ENCODE measurements at regions not wholly inside any gene's neighbourhood (a gene's known extent, or its start where the extent isn't known, plus 50 kb on each side); places are given as distances from the start of the nearest gene placed in this dataset.

- H3K27ac ChIP-seq: no peak overlapping the region
- no peak for ATAC-seq
- H3K4me1 ChIP-seq: no peaks in the 10 kb centered on the region
Measured at GRCh38 chr5:101271416-101271815, 368.3 kb upstream of the ST8SIA4 start.

DNA sequence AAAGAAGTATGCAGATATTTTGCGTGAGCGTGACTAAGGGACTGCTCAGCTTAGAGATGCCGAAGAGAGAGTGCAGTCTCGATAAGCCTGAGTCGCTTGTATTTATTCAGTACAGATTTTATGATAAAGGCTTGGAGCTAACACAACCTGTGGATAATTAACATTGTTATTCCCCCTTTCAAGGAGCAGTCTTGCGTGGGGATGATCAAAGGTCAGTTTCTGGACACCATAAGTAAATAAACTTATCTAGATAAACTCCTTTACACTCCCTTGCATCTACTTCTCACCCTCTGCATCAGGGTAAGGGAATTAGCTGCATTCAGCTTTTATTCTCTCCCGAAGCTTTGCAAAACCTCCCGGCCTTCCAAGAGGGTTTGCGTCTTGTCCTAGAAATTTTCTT, 357.8 kb upstream of the ST8SIA4 start:
- no peaks in the 10 kb centered on the region for H3K36me3 ChIP-seq
- ATAC-seq: no peak
- no peak overlapping the region for H3K4me3 ChIP-seq
- H3K27me3 ChIP-seq: no peaks in the 10 kb centered on the region
- no peaks in the 10 kb centered on the region for H3K9me3 ChIP-seq
- 73 to 74% methylated on average over 7 to 9 of the region's 9 CpGs for WGBS, 2 donors (ENCODE audit: low coverage in 1 of 2)
- TF ChIP-seq POLR2A (IDR thresholded peaks at IDR 0.05) (no peak), POLR2AphosphoS5 (IDR thresholded peaks at IDR 0.05) (no peak), EP300 (IDR thresholded peaks at IDR 0.05) (no peak), CTCF (IDR thresholded peaks at IDR 0.05) (no peak)
- no peak overlapping the region for H3K27ac ChIP-seq
- no peaks in the 10 kb centered on the region for H3K4me1 ChIP-seq

More at GRCh38 chr5:101271416-101271815, 368.3 kb upstream of the ST8SIA4 start:
- WGBS, 2 donors (ENCODE audit: low coverage in 1 of 2): 52 to 66% methylated on average over 2 of the region's 2 CpGs
- no peaks in the 10 kb centered on the region for H3K9me3 ChIP-seq
- no peaks in the 10 kb centered on the region for H3K36me3 ChIP-seq
- no peaks in the 10 kb centered on the region for H3K27me3 ChIP-seq
- H3K4me3 ChIP-seq: no peak overlapping the region
- no peak for TF ChIP-seq POLR2AphosphoS5 (IDR thresholded peaks at IDR 0.05)
- no peak for TF ChIP-seq CTCF (IDR thresholded peaks at IDR 0.05)
- no peak for TF ChIP-seq EP300 (IDR thresholded peaks at IDR 0.05)
- TF ChIP-seq POLR2A (IDR thresholded peaks at IDR 0.05): no peak

DNA sequence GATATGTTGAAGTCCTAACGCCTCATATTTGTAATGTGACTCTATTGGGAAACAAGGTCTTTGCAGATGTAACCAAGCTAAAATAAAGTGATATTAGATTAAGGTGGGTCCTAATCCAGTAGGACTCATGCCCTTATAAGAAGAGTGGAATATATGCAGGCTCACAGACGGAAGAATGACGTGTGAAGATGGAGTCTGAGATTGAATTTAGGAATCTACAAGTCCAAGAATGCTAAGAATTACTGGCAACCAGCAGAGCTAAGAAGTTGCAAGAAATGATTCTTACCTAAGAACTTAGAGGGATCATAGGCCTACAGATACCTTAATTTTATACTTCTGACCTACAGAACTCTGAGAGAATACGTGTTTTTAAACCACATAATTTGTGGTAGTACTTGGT, 350.0 kb upstream of the ST8SIA4 start:
- 77 to 92% methylated on average over 4 of the region's 4 CpGs for WGBS, 2 donors (ENCODE audit: low coverage in 1 of 2)
- no peak for ATAC-seq
- no peaks in the 10 kb centered on the region for H3K4me1 ChIP-seq
- no peaks in the 10 kb centered on the region for H3K27me3 ChIP-seq
- no peaks in the 10 kb centered on the region for H3K36me3 ChIP-seq
- H3K27ac ChIP-seq: no peak overlapping the region
- no peaks in the 10 kb centered on the region for H3K9me3 ChIP-seq
- TF ChIP-seq CTCF (IDR thresholded peaks at IDR 0.05) (no peak), POLR2A (IDR thresholded peaks at IDR 0.05) (no peak), EP300 (IDR thresholded peaks at IDR 0.05) (no peak), POLR2AphosphoS5 (IDR thresholded peaks at IDR 0.05) (no peak)
- H3K4me3 ChIP-seq: no peak overlapping the region

DNA sequence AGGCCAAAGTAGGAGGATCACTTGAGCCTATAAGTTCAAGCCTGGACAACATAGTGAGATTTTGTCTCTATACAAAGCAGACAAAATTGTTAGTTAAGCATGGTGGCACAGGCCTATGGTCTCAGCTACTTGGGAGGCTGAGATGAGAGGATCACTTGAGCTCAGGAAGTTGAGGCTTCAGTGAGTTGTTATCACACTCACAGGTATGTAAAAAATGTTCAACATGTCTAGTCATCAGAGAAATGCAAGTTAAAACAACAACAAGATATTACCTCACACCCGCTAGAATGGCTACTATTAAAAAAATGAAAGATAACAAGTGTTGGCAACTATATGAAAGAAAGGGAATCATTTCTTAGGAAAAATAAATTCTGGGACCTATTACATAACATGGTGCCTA, 341.5 kb upstream of the ST8SIA4 start:
- Histone ChIP-seq H3K9me3 (no peaks in the 10 kb centered on the region), H3K36me3 (no peaks in the 10 kb centered on the region), H3K27me3 (no peaks in the 10 kb centered on the region), H3K4me1 (no peaks in the 10 kb centered on the region), H3K4me3 (no peak overlapping the region), H3K27ac (no peak overlapping the region)
- 85 to 100% methylated on average over 1 of the region's 1 CpG for WGBS, 2 donors (ENCODE audit: low coverage in 1 of 2)
- TF ChIP-seq CTCF (IDR thresholded peaks at IDR 0.05): no peak
- no peak for TF ChIP-seq POLR2AphosphoS5 (IDR thresholded peaks at IDR 0.05)
- TF ChIP-seq EP300 (IDR thresholded peaks at IDR 0.05): no peak
- no peak for TF ChIP-seq POLR2A (IDR thresholded peaks at IDR 0.05)
- ATAC-seq: no peak

DNA sequence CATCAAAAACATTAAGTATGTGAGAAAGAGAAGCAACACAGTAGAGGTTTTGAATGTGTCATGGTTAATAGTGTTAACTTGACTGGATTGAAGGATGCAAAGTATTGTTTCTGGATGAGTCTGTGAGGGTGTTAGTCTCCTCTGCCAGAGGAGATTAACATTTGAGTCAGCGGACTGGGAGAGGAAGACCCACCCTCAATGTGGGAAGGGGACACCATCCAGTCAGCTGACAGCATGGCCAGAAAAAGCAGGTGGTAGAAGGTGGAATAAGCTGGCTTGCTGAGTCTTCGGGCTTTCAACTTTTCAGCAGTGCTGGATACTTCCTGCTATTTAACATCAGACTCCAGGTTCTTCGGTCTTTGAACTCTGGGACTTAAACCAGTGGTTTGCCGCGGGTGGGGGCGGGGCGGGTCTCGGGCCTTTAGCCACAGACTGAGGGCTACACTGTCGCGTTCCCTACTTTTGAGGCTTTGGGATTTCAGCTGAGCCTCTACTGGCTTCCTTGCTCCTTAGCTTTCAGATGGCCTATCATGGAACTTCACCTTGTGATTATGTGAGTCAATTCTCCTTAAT, 309.9 kb upstream of the ST8SIA4 start:
- H3K9me3 ChIP-seq: no peaks in the 10 kb centered on the region
- no peaks in the 10 kb centered on the region for H3K36me3 ChIP-seq
- WGBS, 2 donors (ENCODE audit: low coverage in 1 of 2): 76 to 94% methylated on average over 4 to 5 of the region's 10 CpGs
- no peak for ATAC-seq
- no peak overlapping the region for H3K27ac ChIP-seq
- no peaks in the 10 kb centered on the region for H3K4me1 ChIP-seq
- no peak for TF ChIP-seq CTCF (IDR thresholded peaks at IDR 0.05)
- no peak for TF ChIP-seq POLR2AphosphoS5 (IDR thresholded peaks at IDR 0.05)
- TF ChIP-seq EP300 (IDR thresholded peaks at IDR 0.05): no peak
- no peak for TF ChIP-seq POLR2A (IDR thresholded peaks at IDR 0.05)
- no peaks in the 10 kb centered on the region for H3K27me3 ChIP-seq
- H3K4me3 ChIP-seq: no peak overlapping the region
